ENCODE measurements at regions not wholly inside any gene's neighbourhood (a gene's known extent, or its start where the extent isn't known, plus 50 kb on each side); places are given as distances from the start of the nearest gene placed in this dataset.

- DNase-seq (ENCODE audit: low read depth), result no peak
These were observed 188.1 kb upstream of the PCDH17 start for GRCh38 chr13:57443494-57443893.

DNA sequence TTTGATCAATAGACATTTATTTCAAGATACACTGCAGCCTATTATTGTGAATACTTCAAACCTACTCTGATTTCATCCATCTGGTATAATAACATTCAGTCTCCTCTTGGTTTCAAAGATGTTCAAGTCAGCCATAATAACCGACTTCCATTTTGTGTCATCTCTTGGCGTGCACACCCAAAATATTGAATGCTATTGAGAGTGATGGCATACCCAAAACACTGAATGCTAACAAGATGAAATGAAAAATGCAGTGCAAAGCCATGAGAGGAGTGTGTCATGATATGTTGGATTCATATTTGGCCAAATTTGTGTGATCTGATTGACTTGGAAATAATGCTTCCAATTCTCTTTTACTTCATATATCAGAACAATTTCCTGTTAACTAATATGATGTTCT, 181.2 kb upstream of the PCDH17 start:
- DNase-seq (ENCODE audit: low read depth), result no peak

DNA sequence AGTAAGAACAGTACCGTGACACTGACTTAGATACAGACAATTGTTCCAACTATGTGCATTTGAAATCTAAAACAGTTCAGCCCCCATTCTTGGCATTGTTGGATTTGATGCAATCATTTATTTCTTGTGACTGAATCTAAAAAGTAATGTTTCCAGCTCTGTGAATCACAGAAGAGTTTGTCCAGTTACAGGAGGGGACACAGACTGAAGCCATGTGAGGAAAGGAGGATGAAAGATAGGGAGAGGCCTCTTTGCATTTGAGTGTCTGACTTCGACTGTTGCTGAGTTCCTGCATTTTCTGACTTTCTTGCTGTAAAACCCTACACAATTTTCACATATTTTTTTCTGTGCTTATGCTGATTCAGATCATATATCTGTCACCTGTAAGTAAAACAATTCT, 179.3 kb upstream of the PCDH17 start:
- DNase-seq (ENCODE audit: low read depth), result no peak

DNA sequence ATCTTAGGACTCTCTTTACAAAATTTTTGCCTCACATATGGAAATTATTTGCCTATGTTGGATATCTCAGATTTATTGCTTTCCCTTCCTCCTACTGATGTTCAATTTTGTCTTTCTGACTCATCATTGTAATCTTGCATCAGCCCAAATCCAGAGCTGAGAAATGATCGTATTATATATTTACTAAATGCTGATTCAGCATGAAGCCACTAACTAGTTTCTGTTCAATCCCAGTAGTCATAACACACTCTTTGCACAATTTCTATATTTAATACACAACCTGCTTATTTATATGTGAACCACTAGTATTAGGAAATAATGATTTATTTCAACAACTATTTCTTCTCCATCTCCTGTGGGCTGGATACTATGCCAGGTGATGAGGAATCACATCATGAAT, 161.1 kb upstream of the PCDH17 start:
- DNase-seq (ENCODE audit: low read depth), result no peak

DNA sequence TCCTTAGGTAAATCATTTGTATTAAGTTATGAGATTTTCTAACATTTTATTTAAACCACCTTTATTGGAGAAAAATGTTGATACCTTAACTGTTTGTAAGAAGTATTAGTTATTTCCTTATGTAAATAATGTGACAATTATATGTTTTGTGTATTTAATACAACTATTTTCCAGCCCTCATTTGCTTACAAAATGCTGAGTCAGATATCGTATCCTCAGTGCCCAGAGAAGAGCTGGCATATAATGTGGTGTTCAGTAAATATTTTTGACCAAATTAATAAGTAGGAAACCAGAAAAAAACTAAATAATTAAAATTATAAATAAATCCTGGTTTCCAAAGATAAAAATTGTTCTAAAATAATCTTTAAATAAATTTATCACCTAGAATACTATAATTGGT, 140.2 kb upstream of the PCDH17 start:
- DNase-seq (ENCODE audit: low read depth), result no peak

- DNase-seq (ENCODE audit: low read depth), result no peak
These were observed 123.6 kb upstream of the PCDH17 start for GRCh38 chr13:57507752-57508463.

GRCh38 chr13:57511603-57512002, 119.9 kb upstream of the PCDH17 start:
- DNase-seq (ENCODE audit: low read depth), result no peak

DNA sequence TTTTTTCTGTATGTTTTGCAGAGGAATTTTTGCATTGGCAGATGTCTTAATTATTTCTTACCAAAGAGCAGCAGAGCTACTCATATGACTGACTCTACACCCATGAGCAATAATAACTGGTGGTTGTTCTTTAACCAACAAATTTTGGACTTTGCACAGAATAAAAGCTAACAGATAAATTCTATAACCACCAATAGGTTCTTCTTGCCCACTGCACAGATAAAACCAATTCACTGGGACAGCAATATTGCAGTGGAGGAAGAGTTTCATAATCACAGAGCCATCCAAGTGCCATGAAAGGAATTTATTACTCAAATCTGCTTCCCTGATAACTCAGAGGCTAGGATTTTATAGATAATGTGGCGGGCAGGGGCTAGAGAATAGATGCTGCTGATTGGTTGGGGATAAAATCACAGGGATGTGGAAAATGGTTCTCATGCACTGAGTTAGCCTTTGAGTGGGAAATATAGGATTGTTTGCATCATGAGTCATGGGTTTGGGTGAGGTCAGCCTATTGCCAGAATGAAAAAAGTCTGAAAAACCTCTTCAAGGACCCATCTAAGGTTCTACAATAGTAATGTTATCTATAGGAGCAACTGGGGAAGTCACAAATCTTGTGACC, 104.3 kb upstream of the PCDH17 start:
- no peak for DNase-seq (ENCODE audit: low read depth)

- no peak for DNase-seq (ENCODE audit: low read depth)
These were observed 100.3 kb upstream of the PCDH17 start for GRCh38 chr13:57531256-57531655.

- DNase-seq (ENCODE audit: low read depth), result no peak
These were observed 84.6 kb upstream of the PCDH17 start for GRCh38 chr13:57546942-57547341.

DNA sequence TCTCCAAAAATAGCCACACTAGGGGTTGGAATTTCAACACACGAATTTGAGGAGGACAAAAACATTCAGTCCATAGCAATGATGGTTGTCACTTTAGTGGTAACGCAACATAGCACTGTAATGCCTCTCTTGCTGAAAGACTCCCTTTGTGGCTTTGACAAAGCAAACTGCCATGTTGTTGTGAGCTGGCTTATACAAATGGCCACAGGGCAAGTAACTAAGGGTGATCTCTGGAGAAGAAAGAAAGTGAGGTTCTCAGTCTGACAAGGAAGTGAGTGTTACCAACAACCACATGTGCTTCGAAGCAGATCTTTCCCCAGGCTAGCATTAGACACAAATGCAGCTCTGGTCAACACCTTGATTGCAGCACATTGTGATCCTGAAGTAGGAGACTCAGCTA, 79.1 kb upstream of the PCDH17 start:
- DNase-seq (ENCODE audit: low read depth), result peak; percentile 9

GRCh38 chr13:57553932-57554331, 77.6 kb upstream of the PCDH17 start:
- no peak for DNase-seq (ENCODE audit: low read depth)

DNA sequence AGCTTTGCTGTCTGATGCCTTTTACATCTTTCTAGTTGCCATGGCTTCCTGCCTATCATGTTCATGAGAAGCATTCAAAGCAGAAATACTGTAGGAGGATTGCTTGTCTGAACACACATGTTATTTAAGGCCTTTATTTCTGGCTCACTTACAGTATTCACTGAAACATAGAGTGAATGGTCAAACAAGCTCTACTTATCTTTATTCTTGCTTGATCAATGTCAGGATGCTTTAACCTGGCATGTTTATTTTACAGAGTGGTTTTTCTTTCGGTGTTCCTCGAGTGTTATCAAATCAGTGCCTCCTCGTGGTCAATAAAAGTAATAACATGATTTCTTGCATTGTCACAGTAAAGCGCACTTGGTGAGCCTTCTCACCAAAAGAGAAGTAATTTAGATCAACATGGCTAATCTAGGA, 73.5 kb upstream of the PCDH17 start:
- DNase-seq (ENCODE audit: low read depth), result no peak

DNA sequence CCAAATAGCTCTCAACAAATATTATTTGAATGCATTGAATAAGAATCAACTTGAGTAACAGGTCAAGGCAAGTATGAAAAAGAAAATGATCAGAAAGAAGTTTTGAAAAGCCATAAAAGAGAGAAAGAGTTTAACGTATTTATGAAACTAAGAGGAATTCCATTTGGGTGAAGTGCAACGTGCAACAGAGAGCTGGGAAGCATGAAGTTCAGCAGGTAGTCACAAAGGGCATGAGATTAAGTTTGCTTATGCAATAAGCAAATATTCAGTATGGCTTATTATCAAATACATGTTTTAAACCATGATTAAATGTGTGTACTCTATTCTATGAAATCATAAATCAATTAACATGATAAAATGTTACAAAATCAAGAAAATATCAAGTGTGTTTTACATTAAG, 62.7 kb upstream of the PCDH17 start:
- DNase-seq (ENCODE audit: low read depth), result no peak

DNA sequence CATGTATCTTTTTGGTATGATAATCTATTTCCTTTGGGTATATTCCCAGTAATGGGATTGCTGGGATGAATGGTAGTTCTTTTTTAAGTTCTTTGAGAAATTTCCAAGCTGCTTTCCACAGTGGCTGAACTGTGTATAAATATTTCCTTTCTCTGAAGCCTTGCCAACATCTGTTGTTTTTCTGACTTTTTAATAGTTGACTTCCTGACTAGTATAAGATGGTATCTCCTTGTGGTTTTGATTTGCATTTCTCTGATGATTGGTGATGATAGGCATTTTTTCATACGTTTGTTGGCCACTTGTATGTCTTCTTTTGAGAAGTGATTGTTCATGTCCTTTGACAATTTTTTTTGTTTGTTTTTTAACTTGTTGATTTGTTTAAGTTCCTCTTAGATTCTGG, 61.6 kb upstream of the PCDH17 start:
- DNase-seq (ENCODE audit: low read depth), result peak; percentile 6

Measured in RPMI7951 (cell line).